ENCODE measurements at regions not wholly inside any gene's neighbourhood (a gene's known extent, or its start where the extent isn't known, plus 50 kb on each side); places are given as distances from the start of the nearest gene placed in this dataset.

DNA sequence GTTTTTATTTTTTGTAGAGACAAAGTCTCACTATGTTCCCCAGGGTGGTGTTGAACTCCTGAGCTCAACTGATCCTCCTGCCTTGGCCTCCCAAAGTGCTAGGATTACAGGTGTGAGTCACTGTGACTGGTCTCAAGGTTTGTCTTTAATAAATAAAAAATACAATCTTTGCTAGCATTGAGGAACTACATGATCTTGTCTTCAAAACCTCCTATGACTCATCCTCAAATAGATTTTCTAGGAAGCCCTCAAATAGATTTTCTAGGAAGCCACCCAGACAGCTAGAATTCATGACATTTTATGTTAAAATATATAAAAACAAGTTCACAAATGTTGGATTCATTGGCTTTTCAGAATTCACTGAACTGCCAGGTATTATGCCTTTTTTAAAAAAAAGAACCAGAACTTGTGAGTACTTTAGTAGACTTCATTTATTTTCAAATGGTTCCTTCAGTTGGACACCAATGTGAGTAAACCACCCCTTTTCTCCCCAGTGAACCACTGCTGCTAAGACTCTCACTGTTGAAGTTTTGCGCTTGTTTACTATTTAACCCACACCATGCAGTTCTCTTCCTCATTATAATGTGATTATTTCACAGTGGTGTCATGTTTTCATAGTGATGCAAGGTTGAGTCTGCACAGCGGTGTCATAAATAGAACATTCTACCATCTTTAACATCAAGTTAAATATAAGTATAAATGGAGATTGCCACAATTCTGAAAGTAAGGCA, 303.9 kb downstream of the CASP12 start:
- TF ChIP-seq, protein P1, sequence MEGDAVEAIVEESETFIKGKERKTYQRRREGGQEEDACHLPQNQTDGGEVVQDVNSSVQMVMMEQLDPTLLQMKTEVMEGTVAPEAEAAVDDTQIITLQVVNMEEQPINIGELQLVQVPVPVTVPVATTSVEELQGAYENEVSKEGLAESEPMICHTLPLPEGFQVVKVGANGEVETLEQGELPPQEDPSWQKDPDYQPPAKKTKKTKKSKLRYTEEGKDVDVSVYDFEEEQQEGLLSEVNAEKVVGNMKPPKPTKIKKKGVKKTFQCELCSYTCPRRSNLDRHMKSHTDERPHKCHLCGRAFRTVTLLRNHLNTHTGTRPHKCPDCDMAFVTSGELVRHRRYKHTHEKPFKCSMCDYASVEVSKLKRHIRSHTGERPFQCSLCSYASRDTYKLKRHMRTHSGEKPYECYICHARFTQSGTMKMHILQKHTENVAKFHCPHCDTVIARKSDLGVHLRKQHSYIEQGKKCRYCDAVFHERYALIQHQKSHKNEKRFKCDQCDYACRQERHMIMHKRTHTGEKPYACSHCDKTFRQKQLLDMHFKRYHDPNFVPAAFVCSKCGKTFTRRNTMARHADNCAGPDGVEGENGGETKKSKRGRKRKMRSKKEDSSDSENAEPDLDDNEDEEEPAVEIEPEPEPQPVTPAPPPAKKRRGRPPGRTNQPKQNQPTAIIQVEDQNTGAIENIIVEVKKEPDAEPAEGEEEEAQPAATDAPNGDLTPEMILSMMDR (conservative IDR thresholded peaks at IDR 0.05; ENCODE audit: low read depth, low read length), result no peak
- no peak for TF ChIP-seq EZH2 (IDR thresholded peaks at IDR 0.05; ENCODE audit: low read length, unreplicated experiment)

Data from PC-3 (cell line).